H1 (cell line): ENCODE measurements at regions not wholly inside any gene's neighbourhood (a gene's known extent, or its start where the extent isn't known, plus 50 kb on each side); places are given as distances from the start of the nearest gene placed in this dataset.

Source experiments
- CTCF ChIA-PET: fragments of 300-600 bp; sonication (Branson Sonifier 250); formaldehyde crosslinking; loops from one replicate; lab custom pipeline; 2021; ENCODE audit not compliant: partially characterized antibody; lab: Charles Lee
- POLR2A ChIA-PET: fragments of 300-600 bp; sonication (Branson Sonifier 250); formaldehyde crosslinking; loops from one replicate; lab custom pipeline; 2021; ENCODE audit warnings: inconsistent platforms; ENCODE audit not compliant: partially characterized antibody; lab: Charles Lee
- DNase-seq, 2 experiments: peaks; one replicate each; pipeline versions ENCODE4 v3.0.0 to v3.0.0-alpha.2; 2010 to 2022; ENCODE audit warnings: low spot score in 2 of 2, low read depth in 1 of 2, mixed read lengths in 1 of 2
- FAIRE-seq: peaks from 2 replicates; lab custom pipeline; 2011; peaks lifted over from hg19 to GRCh38; lab: Jason Lieb, UNC
- H2AFZ ChIP-seq: 2 replicates; pipeline ENCODE4 v1.8.1; 2012; ENCODE audit warnings: low read length, inconsistent platforms
- H2AK5ac ChIP-seq: 2 replicates; pipeline ENCODE4 v1.6.1; 2013; ENCODE audit warnings: low read depth, low read length
- H2BK120ac ChIP-seq: replicated peaks from 2 replicates; pipeline ENCODE3; 2013; ENCODE audit warnings: low read depth, low read length, inconsistent platforms
- H2BK12ac ChIP-seq: 2 replicates; pipeline ENCODE4 v1.6.1; 2013; ENCODE audit warnings: low read depth, low read length
- H2BK15ac ChIP-seq: 2 replicates; pipeline ENCODE4 v1.6.1; 2013; ENCODE audit warnings: low read length
- H2BK20ac ChIP-seq: 2 replicates; pipeline ENCODE4 v1.6.1; 2013; ENCODE audit warnings: low read length
- H2BK5ac ChIP-seq: 2 replicates; pipeline ENCODE4 v1.6.1; 2013; ENCODE audit warnings: low read depth, low read length
- H3K14ac ChIP-seq: 2 replicates; pipeline ENCODE4 v1.6.1; 2013; ENCODE audit warnings: inconsistent platforms; ENCODE audit not compliant: insufficient read length
- H3K18ac ChIP-seq: 2 replicates; pipeline ENCODE4 v1.6.1; 2013; ENCODE audit warnings: low read length; ENCODE audit errors: extremely low read depth
- H3K23ac ChIP-seq: 2 replicates; pipeline ENCODE4 v1.6.1; 2013; ENCODE audit warnings: inconsistent platforms; ENCODE audit not compliant: insufficient read length
- H3K23me2 ChIP-seq: 2 replicates; pipeline ENCODE4 v1.6.1; 2013; ENCODE audit warnings: low read depth, low read length
- H3K27ac ChIP-seq: 2 replicates; pipeline ENCODE4 v1.6.1; 2011; ENCODE audit warnings: low read depth, low read length, inconsistent platforms
- H3K27me3 ChIP-seq, 4 experiments: replicated peaks in 1 of 4; 1 replicate in 1 of 4; 2 replicates in 3 of 4; pipeline versions ENCODE4 v1.6.1 to v1.8.1; 2011 to 2013; ENCODE audit warnings: low read length in 3 of 4, mild to moderate bottlenecking in 3 of 4, inconsistent platforms in 2 of 4, mixed read lengths in 2 of 4, moderate library complexity in 1 of 4; ENCODE audit not compliant: control insufficient read depth in 3 of 4, insufficient read depth in 3 of 4; ENCODE audit errors: extremely low read depth in 1 of 4
- H3K36me3 ChIP-seq, 4 experiments: 2 replicates each; pipeline versions ENCODE4 v1.6.1 to v1.8.1; 2011 to 2013; ENCODE audit warnings: mild to moderate bottlenecking in 4 of 4, low read length in 3 of 4, moderate library complexity in 2 of 4, control low read depth in 1 of 4, inconsistent platforms in 1 of 4; ENCODE audit not compliant: insufficient read depth in 4 of 4, control insufficient read depth in 2 of 4
- H3K4ac ChIP-seq: replicated peaks from 2 replicates; pipeline ENCODE3; 2013; ENCODE audit warnings: low read length, low read depth, mixed read lengths, inconsistent platforms; ENCODE audit not compliant: insufficient read length
- H3K4me1 ChIP-seq, 4 experiments: replicated peaks in 1 of 4; 1 replicate in 1 of 4; 2 replicates in 3 of 4; pipeline versions ENCODE4 v1.6.1 to v1.8.1; 2011 to 2013; ENCODE audit warnings: low read length in 3 of 4, inconsistent platforms in 2 of 4, mixed read lengths in 1 of 4; ENCODE audit not compliant: insufficient read depth in 4 of 4, control insufficient read depth in 3 of 4
- H3K4me2 ChIP-seq, 2 experiments: 2 replicates each; pipeline versions ENCODE4 v1.6.1 to v1.8.1; 2011 to 2013; ENCODE audit warnings: low read depth in 2 of 2, low read length in 2 of 2, control low read depth in 1 of 2, inconsistent platforms in 1 of 2, mild to moderate bottlenecking in 1 of 2; ENCODE audit not compliant: insufficient read depth in 1 of 2
- H3K4me3 ChIP-seq, 4 experiments: fragments of 200-600, 300-600 bp in 1 of 4; sonication (generic), shearing (Covaris generic), sonication (Bioruptor Twin) in 1 of 4; 2 replicates each; pipeline versions ENCODE4 v1.5.1 to v1.8.1; 2011 to 2016; ENCODE audit warnings: low read length in 4 of 4, low read depth in 3 of 4, control low read depth in 2 of 4, inconsistent platforms in 2 of 4, mild to moderate bottlenecking in 2 of 4, mixed read lengths in 1 of 4, moderate library complexity in 1 of 4; ENCODE audit not compliant: insufficient read depth in 2 of 4; ENCODE audit errors: extremely low read depth in 1 of 4
- H3K56ac ChIP-seq: replicated peaks from 2 replicates; pipeline ENCODE3; 2013; ENCODE audit warnings: low read depth, mild to moderate bottlenecking, mixed read lengths, low read length, inconsistent platforms; ENCODE audit not compliant: insufficient read length
- H3K79me1 ChIP-seq: 2 replicates; pipeline ENCODE4 v1.6.1; 2013; ENCODE audit warnings: low read depth, low read length, control low read depth
- H3K79me2 ChIP-seq, 2 experiments: 2 replicates each; pipeline versions ENCODE4 v1.6.1 to v1.8.1; 2012 to 2013; ENCODE audit warnings: low read length in 2 of 2, mild to moderate bottlenecking in 2 of 2, inconsistent platforms in 1 of 2; ENCODE audit not compliant: insufficient read depth in 2 of 2, control insufficient read depth in 1 of 2
- H3K9ac ChIP-seq, 4 experiments: replicated peaks in 1 of 4; 1 replicate in 1 of 4; 2 replicates in 3 of 4; pipeline versions ENCODE4 v1.6.1 to v1.8.1; 2011 to 2013; ENCODE audit warnings: low read depth in 3 of 4, low read length in 3 of 4, control low read depth in 2 of 4, mild to moderate bottlenecking in 2 of 4, moderate library complexity in 2 of 4, inconsistent platforms in 1 of 4; ENCODE audit errors: extremely low read depth in 1 of 4
- H3K9me3 ChIP-seq, 2 experiments: 2 replicates each; pipeline versions ENCODE4 v1.6.1 to v1.8.1; 2012 to 2013; ENCODE audit warnings: mild to moderate bottlenecking in 2 of 2, moderate library complexity in 2 of 2, control low read depth in 1 of 2, inconsistent platforms in 1 of 2, low read depth in 1 of 2, low read length in 1 of 2, mixed read lengths in 1 of 2; ENCODE audit not compliant: insufficient read depth in 2 of 2
- H4K20me1 ChIP-seq, 2 experiments: replicated peaks in 1 of 2; 2 replicates each; pipeline versions ENCODE3 to v1.8.1; 2011 to 2013; ENCODE audit warnings: inconsistent platforms in 2 of 2, low read length in 2 of 2, mild to moderate bottlenecking in 1 of 2; ENCODE audit not compliant: insufficient read depth in 2 of 2, control insufficient read depth in 1 of 2
- H4K5ac ChIP-seq: 2 replicates; pipeline ENCODE4 v1.6.1; 2013; ENCODE audit warnings: low read length, low read depth, mixed read lengths, inconsistent platforms; ENCODE audit not compliant: insufficient read length
- H4K8ac ChIP-seq: 2 replicates; pipeline ENCODE4 v1.8.0; 2013; ENCODE audit warnings: mild to moderate bottlenecking, moderate library complexity, low read length, inconsistent platforms; ENCODE audit not compliant: insufficient read depth; ENCODE audit errors: extremely low read depth
- H4K91ac ChIP-seq: replicated peaks from 2 replicates; pipeline ENCODE3; 2013; ENCODE audit warnings: low read length, mixed read lengths, inconsistent platforms; ENCODE audit not compliant: insufficient read length
- BACH1 ChIP-seq: IDR thresholded peaks from 2 replicates; pipeline ENCODE4 v1.6.1; 2012; ENCODE audit warnings: low read length, improper control_type of control experiment
- CBX8 ChIP-seq: fragments of 300-800, 300-1000 bp; sonication (generic); IDR thresholded peaks from 2 replicates; pipeline ENCODE4 v1.7.1; 2016; ENCODE audit warnings: low read depth, low read length, borderline replicate concordance
- CTBP2 ChIP-seq: IDR thresholded peaks from 2 replicates; pipeline ENCODE4 v1.7.0; 2011; ENCODE audit warnings: borderline replicate concordance, mild to moderate bottlenecking, moderate library complexity, mixed read lengths, low read length; ENCODE audit not compliant: insufficient read depth, insufficient read length
- E2F6 ChIP-seq: IDR thresholded peaks from 2 replicates; pipeline ENCODE4 v1.6.1; 2012; ENCODE audit warnings: inconsistent platforms
- EP300 ChIP-seq, 2 experiments: IDR thresholded peaks; 1 replicate in 1 of 2; 2 replicates in 1 of 2; pipeline ENCODE4 v1.6.1; 2011 to 2012; ENCODE audit warnings: low read depth in 2 of 2, low read length in 2 of 2, mild to moderate bottlenecking in 2 of 2, borderline replicate concordance in 1 of 2, inconsistent platforms in 1 of 2, moderate library complexity in 1 of 2
- GABPA ChIP-seq: IDR thresholded peaks from 2 replicates; pipeline ENCODE4 v1.6.1; 2011; ENCODE audit warnings: mild to moderate bottlenecking, low read length, moderate library complexity, borderline replicate concordance; ENCODE audit not compliant: insufficient read depth
- GTF2F1 ChIP-seq: IDR thresholded peaks from 2 replicates; pipeline ENCODE4 v1.6.1; 2012; ENCODE audit warnings: low read depth, low read length, improper control_type of control experiment, borderline replicate concordance
- KDM1A ChIP-seq: fragments of 200-600, 300-600 bp; sonication (generic); IDR thresholded peaks from 2 replicates; pipeline ENCODE4 v1.7.1; 2016; ENCODE audit warnings: mild to moderate bottlenecking, low read length, borderline replicate concordance
- POLR2A ChIP-seq, 2 experiments: IDR thresholded peaks; 1 replicate in 1 of 2; 2 replicates in 1 of 2; pipeline ENCODE4 v1.6.1; 2011; ENCODE audit warnings: low read depth in 2 of 2, low read length in 2 of 2, mild to moderate bottlenecking in 2 of 2; ENCODE audit errors: control extremely low read depth in 1 of 2
- RFX5 ChIP-seq: IDR thresholded peaks from 2 replicates; pipeline ENCODE4 v1.6.1; 2011; ENCODE audit warnings: low read depth, low read length, improper control_type of control experiment, borderline replicate concordance
- TAF1 ChIP-seq: IDR thresholded peaks from 2 replicates; pipeline ENCODE4 v1.6.1; 2011; ENCODE audit warnings: mild to moderate bottlenecking, low read depth, low read length
- TCF12 ChIP-seq: IDR thresholded peaks from 2 replicates; pipeline ENCODE4 v1.6.1; 2011; ENCODE audit warnings: low read depth, mild to moderate bottlenecking, low read length
- ZNF274 ChIP-seq: IDR thresholded peaks from 2 replicates; pipeline ENCODE4 v1.7.0; 2012; ENCODE audit warnings: low read length, borderline replicate concordance; ENCODE audit errors: extremely low read depth
- WGBS, 2 experiments: shearing (Covaris generic) in 1 of 2; methylation state at CpG; one replicate each; pipeline versions ENCODE4 v1.1.6 to v1.1.7; 2013 to 2015; ENCODE audit warnings: low lambda C conversion rate in 2 of 2, mixed read lengths in 2 of 2, inconsistent platforms in 1 of 2, low coverage in 1 of 2, missing lambda C conversion rate in 1 of 2; ENCODE audit not compliant: insufficient replicate concordance in 2 of 2, insufficient coverage in 1 of 2, insufficient read length in 1 of 2; ENCODE audit errors: extremely low coverage in 1 of 2, missing lambda C conversion rate in 1 of 2; 5-methylcytosine and 5-hydroxymethylcytosine counted together

GRCh38 chr3:115336836-115337235, 189.7 kb upstream of the ZBTB20 start:
- FAIRE-seq, result no peak

More at GRCh38 chr3:115336836-115337235, 189.7 kb upstream of the ZBTB20 start:
- Histone ChIP-seq H3K27me3 (peaks cover 0 to 1% (median 0%) of the 10 kb centered on the region in 4 experiments; a peak in 1 of 7 replicates), H2BK5ac (no peak overlapping the region), H4K5ac (no peak overlapping the region), H3K79me2 (no peaks in the 10 kb centered on the region), H3K14ac (no peak overlapping the region), H2AFZ (no peak overlapping the region), H3K56ac (no peak overlapping the region), H2BK15ac (no peak overlapping the region), H3K27ac (no peak overlapping the region), H3K9me3 (no peaks in the 10 kb centered on the region), H2AK5ac (no peak overlapping the region), H3K23ac (no peak overlapping the region), H4K20me1 (no peaks in the 10 kb centered on the region), H3K4me3 (no peak overlapping the region), H2BK20ac (no peak overlapping the region), H3K79me1 (no peaks in the 10 kb centered on the region), H2BK120ac (no peak overlapping the region), H4K91ac (no peak overlapping the region), H3K4ac (no peak overlapping the region), H4K8ac (no peak overlapping the region), H3K23me2 (no peaks in the 10 kb centered on the region), H3K4me2 (no peak overlapping the region), H3K9ac (no peak overlapping the region), H3K4me1 (no peaks in the 10 kb centered on the region), H2BK12ac (no peak overlapping the region), H3K36me3 (no peaks in the 10 kb centered on the region), H3K18ac (no peak overlapping the region)
- CTCF ChIA-PET, result interaction anchor here (0.9 kb wide), 1 partner anchor 51 kb away, joined by 3 read pairs; no protein-coding TSS in a partner anchor
- no peak for DNase-seq
- TF ChIP-seq GTF2F1 (no peak), BACH1 (no peak), RFX5 (no peak), GABPA (no peak), ZNF274 (no peak), E2F6 (no peak), TCF12 (no peak), CBX8 (no peak), EP300 (IDR thresholded peaks at IDR 0.05; ENCODE audit: borderline replicate concordance in 1 of 2, low read depth in 2 of 2, low read length in 2 of 2) (no peak), KDM1A (no peak), POLR2A (IDR thresholded peaks at IDR 0.05; ENCODE audit: control extremely low read depth in 1 of 2, low read depth in 2 of 2, low read length in 2 of 2) (no peak), CTBP2 (no peak), TAF1 (no peak)
- 75% methylated on average over 4 of the region's 4 CpGs; no CpG with 5 or more reads in 1 of the 2 experiments for WGBS, 2 experiments
- POLR2A ChIA-PET, result interaction anchor here (1.0 kb wide), 1 partner anchor 19 kb away, joined by 3 read pairs; no protein-coding TSS in a partner anchor
